A673 (cell line): ENCODE measurements at regions not wholly inside any gene's neighbourhood (a gene's known extent, or its start where the extent isn't known, plus 50 kb on each side); places are given as distances from the start of the nearest gene placed in this dataset.
A peak's percentile ranks its signal among the peaks of the same experiment; 100 is the strongest.

Experiments used
- BruUV-seq: library from RNA; stranded (reverse); fragments of 400-500 nt; replicated peaks from 2 replicates; lab custom pipeline; 2021; lab: Mats Ljungman, UMichigan
- CTCF ChIA-PET: fragments of 300-600 bp; sonication (Branson Sonifier 250); formaldehyde crosslinking; loops from one replicate; lab custom pipeline; 2022; ENCODE audit warnings: antibody characterized with exemption; lab: Charles Lee
- POLR2A ChIA-PET: fragments of 300-600 bp; sonication (Branson Sonifier 250); formaldehyde crosslinking; loops from one replicate; lab custom pipeline; 2022; ENCODE audit warnings: antibody characterized with exemption; ENCODE audit not compliant: low non-redundant PET; lab: Charles Lee
- DNase-seq: peaks from one replicate; pipeline ENCODE4 v3.0.0-alpha.2; 2015; ENCODE audit warnings: low spot score
- H3K27ac ChIP-seq: fragments of 200-600 bp; sonication (generic); 2 replicates; pipeline ENCODE4 v1.5.1; 2016; ENCODE audit warnings: mixed run types, low read depth, mild to moderate bottlenecking, mixed read lengths, antibody characterized with exemption, low read length; ENCODE audit not compliant: poor library complexity, severe bottlenecking
- H3K27me3 ChIP-seq: fragments of 200-600 bp; sonication (generic); replicated peaks from 2 replicates; pipeline ENCODE4 v1.6.1; 2017; ENCODE audit warnings: mixed run types, low read depth, mild to moderate bottlenecking, mixed read lengths, antibody characterized with exemption, low read length; ENCODE audit not compliant: insufficient read depth, poor library complexity
- H3K36me3 ChIP-seq: fragments of 200-600 bp; sonication (generic); 2 replicates; pipeline ENCODE4 v1.6.1; 2016; ENCODE audit warnings: mixed run types, mild to moderate bottlenecking, mixed read lengths, antibody characterized with exemption, low read length; ENCODE audit not compliant: insufficient read depth, poor library complexity, severe bottlenecking
- H3K4me1 ChIP-seq: fragments of 200-600 bp; sonication (generic); 2 replicates; pipeline ENCODE4 v1.6.1; 2017; ENCODE audit warnings: mixed run types, mild to moderate bottlenecking, mixed read lengths, antibody characterized with exemption, low read length; ENCODE audit not compliant: insufficient read depth, poor library complexity, severe bottlenecking
- H3K4me3 ChIP-seq: fragments of 200-600 bp; sonication (generic); 2 replicates; pipeline ENCODE4 v1.5.1; 2016; ENCODE audit warnings: low read depth, mixed run types, mild to moderate bottlenecking, mixed read lengths, low read length; ENCODE audit not compliant: poor library complexity, severe bottlenecking
- H3K9me3 ChIP-seq: fragments of 200-600 bp; sonication (generic); 2 replicates; pipeline ENCODE4 v1.6.1; 2016; ENCODE audit warnings: mixed run types, low read depth, mild to moderate bottlenecking, mixed read lengths, antibody characterized with exemption, low read length; ENCODE audit not compliant: poor library complexity, severe bottlenecking
- EZH2 ChIP-seq: fragments of 200-600 bp; sonication (generic); IDR thresholded peaks from 2 replicates; pipeline ENCODE4 v1.6.1; 2017; ENCODE audit warnings: borderline replicate concordance, low read depth, mild to moderate bottlenecking, mixed read lengths, antibody characterized with exemption, low read length; ENCODE audit not compliant: poor library complexity, severe bottlenecking
- intact Hi-C: fragments of 100-400 bp; cut with micrococcal nuclease; formaldehyde crosslinking; loops from one replicate; pipeline ENCODE4 v1.10.0; 2022; ENCODE audit not compliant: unreplicated experiment
- TF ChIP-seq, protein P1 (sequence below): fragments of 300-800, 200-600 bp; sonication (generic); conservative IDR thresholded peaks from 2 replicates; pipeline ENCODE4 v1.5.1; 2017; ENCODE audit warnings: low read depth, mild to moderate bottlenecking, antibody characterized with exemption, low read length, moderate library complexity, mixed read lengths

DNA sequence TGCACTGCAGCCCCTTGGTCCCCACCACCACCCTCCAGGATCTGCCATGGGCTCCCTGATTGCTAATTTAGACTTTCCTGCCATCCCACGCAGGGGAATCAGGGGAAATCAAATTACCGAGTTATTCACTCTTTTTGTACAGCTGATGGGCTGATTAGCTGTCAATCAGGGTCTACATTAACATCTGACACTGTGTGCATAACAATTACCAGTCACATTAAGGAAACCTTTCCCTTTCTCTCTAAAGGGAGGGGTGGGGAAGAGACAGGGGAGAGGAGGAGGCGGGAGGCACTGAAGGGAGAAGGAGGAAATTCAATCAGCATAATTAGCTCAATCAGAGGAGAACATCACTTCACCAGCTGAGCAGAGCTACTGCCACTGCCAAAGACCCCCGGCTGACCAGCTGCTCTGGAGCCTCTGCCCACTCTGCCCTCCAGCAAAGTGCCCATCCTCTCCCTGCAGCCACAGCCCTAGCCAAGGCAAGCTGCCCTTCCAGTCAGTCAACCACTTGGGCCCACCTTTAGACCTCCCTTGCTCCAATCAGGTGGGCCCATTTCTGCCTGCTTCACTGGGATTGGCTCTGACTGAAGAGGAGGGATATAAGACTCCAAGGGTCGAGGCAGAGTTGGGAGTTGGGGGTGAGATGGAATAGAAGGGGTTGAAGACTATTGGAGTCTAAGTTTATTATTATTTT is 199.3 kb upstream of the ZC3H12A start:
- intact Hi-C loops, result no loop called here
- peak; percentile 10 for DNase-seq
- no peaks in the 10 kb centered on the region for H3K36me3 ChIP-seq
- BruUV-seq, result no TSS peak
- no peak for TF ChIP-seq EZH2
- TF ChIP-seq, protein P1, sequence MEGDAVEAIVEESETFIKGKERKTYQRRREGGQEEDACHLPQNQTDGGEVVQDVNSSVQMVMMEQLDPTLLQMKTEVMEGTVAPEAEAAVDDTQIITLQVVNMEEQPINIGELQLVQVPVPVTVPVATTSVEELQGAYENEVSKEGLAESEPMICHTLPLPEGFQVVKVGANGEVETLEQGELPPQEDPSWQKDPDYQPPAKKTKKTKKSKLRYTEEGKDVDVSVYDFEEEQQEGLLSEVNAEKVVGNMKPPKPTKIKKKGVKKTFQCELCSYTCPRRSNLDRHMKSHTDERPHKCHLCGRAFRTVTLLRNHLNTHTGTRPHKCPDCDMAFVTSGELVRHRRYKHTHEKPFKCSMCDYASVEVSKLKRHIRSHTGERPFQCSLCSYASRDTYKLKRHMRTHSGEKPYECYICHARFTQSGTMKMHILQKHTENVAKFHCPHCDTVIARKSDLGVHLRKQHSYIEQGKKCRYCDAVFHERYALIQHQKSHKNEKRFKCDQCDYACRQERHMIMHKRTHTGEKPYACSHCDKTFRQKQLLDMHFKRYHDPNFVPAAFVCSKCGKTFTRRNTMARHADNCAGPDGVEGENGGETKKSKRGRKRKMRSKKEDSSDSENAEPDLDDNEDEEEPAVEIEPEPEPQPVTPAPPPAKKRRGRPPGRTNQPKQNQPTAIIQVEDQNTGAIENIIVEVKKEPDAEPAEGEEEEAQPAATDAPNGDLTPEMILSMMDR, result no peak
- CTCF ChIA-PET, result no interaction called here
- peaks cover 3% of the 10 kb centered on the region for H3K27me3 ChIP-seq
- no peaks in the 10 kb centered on the region for H3K4me1 ChIP-seq
- H3K27ac ChIP-seq, result no peak overlapping the region
- H3K4me3 ChIP-seq, result no peak overlapping the region
- no peaks in the 10 kb centered on the region for H3K9me3 ChIP-seq
- POLR2A ChIA-PET, result no interaction called here

DNA sequence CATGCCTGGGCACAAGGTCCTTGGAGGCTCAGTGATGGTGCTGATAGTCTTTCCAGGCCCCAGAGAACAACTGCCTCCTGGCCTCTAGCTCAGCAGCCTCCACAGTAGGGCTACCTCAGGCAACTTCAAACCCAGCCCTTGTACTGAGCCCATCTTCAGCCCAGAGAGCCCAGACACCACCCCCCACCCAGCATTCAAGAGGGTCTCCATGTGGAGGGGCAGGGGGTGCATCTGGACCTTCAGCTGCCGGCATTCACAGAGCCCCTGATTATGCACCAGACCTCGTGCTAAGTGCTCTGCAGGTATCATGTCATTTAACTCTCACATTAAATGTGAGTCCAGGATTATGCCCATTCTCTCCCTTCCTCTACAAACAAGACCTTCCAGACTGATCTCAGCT is 197.0 kb upstream of the ZC3H12A start:
- POLR2A ChIA-PET, result no interaction called here

DNA sequence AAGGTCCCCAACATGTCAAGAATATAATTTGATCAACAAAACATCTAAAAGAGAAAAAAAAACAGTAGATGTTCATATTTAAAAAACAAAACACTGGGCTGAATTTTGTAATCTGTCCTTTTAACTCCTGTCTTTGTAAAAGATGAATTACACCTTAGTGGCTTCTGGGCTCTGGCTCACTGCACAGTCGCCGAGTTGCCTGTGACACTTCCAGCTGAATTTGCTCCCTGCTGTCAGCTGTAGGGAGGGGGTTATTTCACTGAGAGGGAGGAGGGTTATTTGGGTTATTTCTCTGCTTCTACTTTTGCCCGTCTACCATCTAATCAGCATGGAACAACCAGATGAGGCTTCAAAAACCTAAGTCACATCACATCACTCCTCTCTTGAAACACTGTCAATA is 193.0 kb upstream of the ZC3H12A start:
- Histone ChIP-seq H3K4me3 (no peak overlapping the region), H3K36me3 (no peaks in the 10 kb centered on the region), H3K4me1 (no peaks in the 10 kb centered on the region), H3K27me3 (peaks cover 17% of the 10 kb centered on the region), H3K27ac (no peak overlapping the region), H3K9me3 (no peaks in the 10 kb centered on the region)
- TF ChIP-seq EZH2, result no peak
- TF ChIP-seq, protein P1, result no peak
- intact Hi-C loops, result no loop called here
- DNase-seq, result no peak
- no TSS peak for BruUV-seq
- CTCF ChIA-PET, result no interaction called here
- POLR2A ChIA-PET, result no interaction called here

More for the DNA sequence above, 197.0 kb upstream of the ZC3H12A start:
- BruUV-seq, result no TSS peak
- intact Hi-C loops, result no loop called here
- CTCF ChIA-PET, result no interaction called here
- no peak overlapping the region for H3K27ac ChIP-seq
- no peak overlapping the region for H3K4me3 ChIP-seq
- no peak for DNase-seq
- no peaks in the 10 kb centered on the region for H3K36me3 ChIP-seq
- peaks cover 3% of the 10 kb centered on the region for H3K27me3 ChIP-seq
- TF ChIP-seq, protein P1, result no peak
- no peak for TF ChIP-seq EZH2
- no peaks in the 10 kb centered on the region for H3K9me3 ChIP-seq
- H3K4me1 ChIP-seq, result no peaks in the 10 kb centered on the region
